HG03571 (cell line): ENCODE measurements at regions not wholly inside any gene's neighbourhood (a gene's known extent, or its start where the extent isn't known, plus 50 kb on each side); places are given as distances from the start of the nearest gene placed in this dataset.
"Not testable (repeated sequence)": the region's sequence is repeated elsewhere in the genome, so short reads cannot be mapped to it uniquely, and the experiment has no call there.

Experiments
- ATAC-seq: cut with Tn5 transposase; IDR thresholded peaks from one replicate; pipeline ENCODE4 v1.9.1; 2021; ENCODE audit not compliant: unreplicated experiment

DNA sequence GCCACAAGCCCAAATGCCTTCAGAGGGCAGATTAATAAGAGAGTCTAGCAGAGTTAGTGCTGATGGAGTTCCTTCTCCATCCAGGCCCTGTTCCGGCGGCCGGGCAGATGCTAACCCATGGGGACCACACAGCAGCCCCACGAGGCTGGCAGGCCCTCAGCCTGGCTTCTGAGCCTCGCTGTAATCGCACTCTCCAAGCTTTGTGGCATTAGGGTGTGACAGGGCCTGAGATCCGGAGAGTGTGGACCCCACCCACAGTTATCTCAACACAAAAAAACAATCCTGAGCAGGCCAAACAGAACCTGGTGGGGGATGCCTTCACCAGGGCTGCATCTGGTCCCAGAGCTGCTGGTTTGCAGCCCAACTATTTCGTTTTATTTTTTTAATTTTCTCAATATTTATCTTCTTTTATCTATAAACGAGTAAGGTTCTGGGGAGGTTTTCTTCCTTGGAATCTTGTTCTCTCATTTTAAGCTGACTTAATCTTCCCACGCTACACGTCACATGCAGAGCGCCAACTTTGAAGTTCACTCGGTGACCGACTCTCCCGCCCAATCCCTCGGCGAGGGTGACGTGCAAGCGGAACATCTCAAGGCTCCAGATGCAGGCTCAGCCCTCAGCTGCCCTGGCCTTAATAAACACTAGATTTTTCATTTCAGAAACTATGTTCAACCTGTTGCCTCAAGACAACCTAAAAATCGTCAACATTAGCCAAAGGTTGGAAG is 372.4 kb downstream of the BCL2L11 start:
- ATAC-seq: not testable (repeated sequence)

DNA sequence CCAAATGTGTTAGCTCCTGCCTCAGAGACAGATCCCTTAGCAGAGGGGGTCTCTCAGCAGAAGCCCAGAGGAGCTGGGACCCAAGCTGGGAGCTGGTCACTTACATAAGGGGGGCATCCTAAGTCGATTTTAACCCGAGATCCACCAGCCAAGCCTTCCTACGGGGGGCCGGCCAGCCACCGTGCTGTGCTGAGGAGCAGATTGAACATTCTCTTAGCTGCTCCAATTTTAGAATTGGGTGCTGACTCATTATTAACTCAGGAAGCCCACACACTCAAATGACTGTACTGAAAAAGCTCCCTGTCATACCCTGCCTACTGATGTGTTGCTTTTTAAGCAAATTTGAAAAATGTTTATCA is 373.0 kb downstream of the BCL2L11 start:
- peak; percentile 73 for ATAC-seq

DNA sequence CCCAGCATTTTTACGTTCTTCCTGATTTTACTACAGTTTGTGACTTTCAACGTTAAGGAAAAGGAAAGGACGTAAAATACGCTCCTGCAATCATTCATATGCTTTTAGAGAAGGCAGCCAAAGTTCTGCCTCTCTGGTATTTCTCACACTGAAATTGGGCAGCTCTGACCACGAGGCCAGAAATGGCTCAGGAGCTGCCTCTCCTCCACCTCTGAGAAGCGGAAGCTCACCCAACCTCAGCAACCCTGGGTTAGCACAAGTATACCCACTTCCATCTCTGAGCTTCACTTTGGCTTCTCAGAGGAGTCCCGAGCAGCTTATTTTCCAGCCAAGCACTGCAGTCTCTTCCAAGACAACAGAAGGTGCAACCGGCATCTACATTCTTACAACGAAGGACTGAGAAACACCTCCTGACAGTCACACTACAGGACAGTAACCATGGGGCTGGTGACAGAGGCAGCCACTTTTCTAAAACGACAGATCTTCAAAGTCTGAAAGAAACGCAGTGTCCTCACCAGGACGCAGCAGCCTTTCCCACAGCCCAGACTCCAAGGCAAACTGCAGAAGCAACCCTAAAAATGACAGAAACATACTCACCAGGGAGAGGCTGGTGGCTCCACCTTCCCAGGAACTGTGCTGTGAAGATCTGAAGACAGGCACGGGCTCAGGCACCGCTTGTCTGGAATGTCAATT is 373.7 kb downstream of the BCL2L11 start:
- peak; percentile 39 for ATAC-seq

- peak; percentile 55 for ATAC-seq
These were observed 374.2 kb downstream of the BCL2L11 start for GRCh38 chr2:111494981-111495315.

- not testable (repeated sequence) for ATAC-seq
These were observed 374.9 kb downstream of the BCL2L11 start for GRCh38 chr2:111495636-111496035.

- not testable (repeated sequence) for ATAC-seq
These were observed 375.5 kb downstream of the BCL2L11 start for GRCh38 chr2:111496176-111496575.

DNA sequence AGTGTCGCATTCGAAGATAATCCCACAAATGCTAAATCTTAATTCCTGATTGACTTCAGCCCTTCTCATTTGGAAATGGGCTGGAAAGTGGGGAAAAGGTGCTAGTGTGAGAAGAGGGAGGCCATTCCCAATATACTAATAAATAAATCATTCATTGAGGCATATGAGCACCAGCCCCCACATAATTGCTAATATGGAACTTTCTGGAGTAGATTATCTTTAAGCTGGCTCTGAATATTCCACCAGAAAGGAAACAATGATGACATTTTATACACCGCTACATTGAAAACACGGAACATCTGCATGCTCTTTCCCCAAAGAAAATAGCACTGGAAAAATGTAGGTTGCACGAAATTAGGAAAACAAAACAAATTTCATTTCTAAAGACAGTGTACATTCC is 376.1 kb downstream of the BCL2L11 start:
- not testable (repeated sequence) for ATAC-seq

- not testable (repeated sequence) for ATAC-seq
These were observed 376.6 kb downstream of the BCL2L11 start for GRCh38 chr2:111497270-111497669.

GRCh38 chr2:111500536-111501062 is 379.9 kb downstream of the BCL2L11 start:
- ATAC-seq: not testable (repeated sequence)

GRCh38 chr2:111503844-111504570 is 380.0 kb downstream of the ANAPC1 start:
- not testable (repeated sequence) for ATAC-seq

GRCh38 chr2:111504571-111504942 is 379.4 kb downstream of the ANAPC1 start:
- ATAC-seq: not testable (repeated sequence)

- not testable (repeated sequence) for ATAC-seq
These were observed 378.7 kb downstream of the ANAPC1 start for GRCh38 chr2:111505267-111505666.

GRCh38 chr2:111506936-111507335 is 377.1 kb downstream of the ANAPC1 start:
- ATAC-seq: peak; percentile 95

GRCh38 chr2:111509225-111509869 is 374.6 kb downstream of the ANAPC1 start:
- ATAC-seq: not testable (repeated sequence)

- not testable (repeated sequence) for ATAC-seq
These were observed 373.6 kb downstream of the ANAPC1 start for GRCh38 chr2:111510384-111510783.

- not testable (repeated sequence) for ATAC-seq
These were observed 372.9 kb downstream of the ANAPC1 start for GRCh38 chr2:111511062-111511461.

GRCh38 chr2:111512378-111512777 is 371.6 kb downstream of the ANAPC1 start:
- ATAC-seq: not testable (repeated sequence)

DNA sequence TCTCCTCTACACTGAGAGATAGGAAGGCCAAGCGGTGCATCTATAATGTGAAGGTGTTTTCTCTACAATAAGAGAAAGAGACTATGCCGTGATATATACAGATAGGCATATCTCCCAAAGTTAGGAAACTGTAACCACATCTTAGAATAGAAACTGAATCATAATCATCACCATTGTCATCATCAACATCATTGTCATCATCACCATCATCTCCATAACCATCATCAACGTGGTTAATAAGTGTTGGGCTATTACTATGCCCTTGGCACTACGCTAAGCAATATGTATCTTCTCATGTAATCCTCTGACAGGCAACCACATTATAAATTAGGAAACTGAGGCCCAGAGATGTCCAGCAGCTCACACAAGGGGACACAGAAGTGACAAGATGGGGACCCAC is 369.9 kb downstream of the ANAPC1 start:
- not testable (repeated sequence) for ATAC-seq

GRCh38 chr2:111517050-111517720 is 366.8 kb downstream of the ANAPC1 start:
- not testable (repeated sequence) for ATAC-seq

- not testable (repeated sequence) for ATAC-seq
These were observed 366.3 kb downstream of the ANAPC1 start for GRCh38 chr2:111517721-111518053.

DNA sequence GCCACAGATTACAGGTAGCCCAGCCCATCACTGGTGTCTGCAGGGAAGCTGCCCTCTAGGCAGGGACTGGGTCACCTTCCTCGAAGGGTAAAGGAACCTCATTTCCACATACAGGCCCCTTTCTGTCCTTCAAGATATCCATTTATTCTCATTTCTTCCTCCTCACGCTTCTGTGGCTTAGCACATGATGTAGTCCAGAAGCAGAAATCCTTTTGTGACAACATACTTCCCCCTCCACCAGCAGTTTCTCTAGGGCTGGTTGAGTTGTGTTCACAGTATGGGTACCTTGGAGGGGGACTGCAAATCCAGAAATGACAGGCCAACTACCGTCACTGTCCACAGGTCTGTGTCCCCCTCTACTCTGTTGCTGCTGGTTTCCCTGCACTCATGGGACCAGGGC is 364.9 kb downstream of the ANAPC1 start:
- ATAC-seq: no peak
